Neural progenitor cell (in vitro differentiated cells): ENCODE measurements at regions not wholly inside any gene's neighbourhood (a gene's known extent, or its start where the extent isn't known, plus 50 kb on each side); places are given as distances from the start of the nearest gene placed in this dataset.

Experiments
- CTCF ChIP-seq: fragments of 200-600 bp; sonication (generic); IDR thresholded peaks from 2 replicates; pipeline ENCODE4 v1.5.1; 2017; ENCODE audit warnings: antibody characterized with exemption, mild to moderate bottlenecking
- EZH2 ChIP-seq: fragments of 200-600 bp; sonication (generic); IDR thresholded peaks from 2 replicates; pipeline ENCODE4 v1.6.1; 2017; ENCODE audit warnings: antibody characterized with exemption, mild to moderate bottlenecking, moderate library complexity
- EZH2phosphoT487 ChIP-seq: fragments of 200-600 bp; sonication (generic); IDR thresholded peaks from 2 replicates; pipeline ENCODE4 v1.6.1; 2017; ENCODE audit warnings: antibody characterized with exemption

- TF ChIP-seq CTCF (no peak), EZH2 (no peak), EZH2phosphoT487 (no peak)
Measured at GRCh38 chr15:95825671-95826411, 504.7 kb upstream of the NR2F2 start.
